ENCODE measurements at regions not wholly inside any gene's neighbourhood (a gene's known extent, or its start where the extent isn't known, plus 50 kb on each side); places are given as distances from the start of the nearest gene placed in this dataset.

- Histone ChIP-seq H4K20me1 (ENCODE audit: insufficient read depth) (no peaks in the 10 kb centered on the region), H3K36me3 (ENCODE audit: control insufficient read depth in 1 of 2, insufficient read depth in 2 of 2, low read length in 2 of 2) (no peaks in the 10 kb centered on the region), H3K4me3 (replicated peaks in 1 of 2; ENCODE audit: low read depth in 1 of 2, low read length in 2 of 2) (no peak overlapping the region), H3K4me1 (ENCODE audit: control insufficient read depth in 1 of 2, insufficient read depth in 2 of 2, low read length in 2 of 2) (no peaks in the 10 kb centered on the region), H3K9me2 (ENCODE audit: insufficient read depth) (no peaks in the 10 kb centered on the region; the same call in 1 of the 2 replicates), H3K4me2 (ENCODE audit: low read length) (no peak overlapping the region), H3K79me2 (ENCODE audit: insufficient read depth, low read length) (no peaks in the 10 kb centered on the region), H3K27ac (ENCODE audit: low read depth, low read length) (no peak overlapping the region), H2AFZ (ENCODE audit: low read depth, low read length, poor library complexity, severe bottlenecking) (no peak overlapping the region), H3K9ac (ENCODE audit: low read length) (no peak overlapping the region), H3K27me3 (ENCODE audit: insufficient read depth, low read length) (no peaks in the 10 kb centered on the region), H3K9me3 (ENCODE audit: control insufficient read depth in 1 of 2, insufficient read depth in 1 of 2, low read depth in 1 of 2, low read length in 2 of 2) (no peaks in the 10 kb centered on the region)
- POLR2A ChIA-PET, result no interaction called here
- TF ChIP-seq TCF7L2 (IDR thresholded peaks at IDR 0.05; ENCODE audit: borderline replicate concordance, extremely low read depth, insufficient read depth, insufficient read length) (no peak), FOSL1 (IDR thresholded peaks at IDR 0.05; ENCODE audit: low read depth) (no peak), SRF (IDR thresholded peaks at IDR 0.05; ENCODE audit: low read depth) (no peak), CEBPB (IDR thresholded peaks at IDR 0.05; ENCODE audit: low read depth) (no peak), MAX (IDR thresholded peaks at IDR 0.05) (no peak), ZFX (IDR thresholded peaks at IDR 0.05) (no peak)
- DNase-seq (ENCODE audit: low read depth, low spot score) (no peak), ATAC-seq (no peak)
- CTCF ChIA-PET, result no interaction called here
- BruUV-seq (replicated peaks), result no TSS peak
- intact Hi-C loops (cut with micrococcal nuclease), result no loop called here
- RAD21 ChIA-PET (ENCODE audit: low non-redundant PET in 1 of 2, low total read pairs in 2 of 2, uncharacterized antibody in 2 of 2, unreplicated experiment in 2 of 2), result no interaction called here
Measured at GRCh38 chr3:27643355-27643754, 78.8 kb downstream of the EOMES start.

GRCh38 chr3:27642796-27643195 is 79.3 kb downstream of the EOMES start:
- ATAC-seq (no peak), DNase-seq (ENCODE audit: low read depth, low spot score) (no peak)
- CTCF ChIA-PET, result no interaction called here
- no TSS peak for BruUV-seq (replicated peaks)
- no peaks in the 10 kb centered on the region for H4K20me1 ChIP-seq (ENCODE audit: insufficient read depth)
- TF ChIP-seq CEBPB (IDR thresholded peaks at IDR 0.05; ENCODE audit: low read depth) (no peak), FOSL1 (IDR thresholded peaks at IDR 0.05; ENCODE audit: low read depth) (no peak)
- no peaks in the 10 kb centered on the region for H3K9me3 ChIP-seq (ENCODE audit: control insufficient read depth in 1 of 2, insufficient read depth in 1 of 2, low read depth in 1 of 2, low read length in 2 of 2)
- no peak overlapping the region for H3K27ac ChIP-seq (ENCODE audit: low read depth, low read length)
- H3K4me3 ChIP-seq (replicated peaks in 1 of 2; ENCODE audit: low read depth in 1 of 2, low read length in 2 of 2), result no peak overlapping the region
- H3K79me2 ChIP-seq (ENCODE audit: insufficient read depth, low read length), result no peaks in the 10 kb centered on the region
- RAD21 ChIA-PET (ENCODE audit: low non-redundant PET in 1 of 2, low total read pairs in 2 of 2, uncharacterized antibody in 2 of 2, unreplicated experiment in 2 of 2), result no interaction called here
- no peaks in the 10 kb centered on the region for H3K36me3 ChIP-seq (ENCODE audit: control insufficient read depth in 1 of 2, insufficient read depth in 2 of 2, low read length in 2 of 2)
- no peak overlapping the region for H3K4me2 ChIP-seq (ENCODE audit: low read length)
- H2AFZ ChIP-seq (ENCODE audit: low read depth, low read length, poor library complexity, severe bottlenecking), result no peak overlapping the region
- intact Hi-C loops (cut with micrococcal nuclease), result no loop called here
- no peaks in the 10 kb centered on the region for H3K27me3 ChIP-seq (ENCODE audit: insufficient read depth, low read length)
- no peak overlapping the region for H3K9ac ChIP-seq (ENCODE audit: low read length)
- H3K4me1 ChIP-seq (ENCODE audit: control insufficient read depth in 1 of 2, insufficient read depth in 2 of 2, low read length in 2 of 2), result no peaks in the 10 kb centered on the region
- no peaks in the 10 kb centered on the region; the same call in 1 of the 2 replicates for H3K9me2 ChIP-seq (ENCODE audit: insufficient read depth)
- POLR2A ChIA-PET, result no interaction called here
